ENCODE measurements at regions not wholly inside any gene's neighbourhood (a gene's known extent, or its start where the extent isn't known, plus 50 kb on each side); places are given as distances from the start of the nearest gene placed in this dataset.

GRCh38 chr10:62708569-62708968 is 96.0 kb upstream of the ADO start:
- Histone ChIP-seq H3K4me1 (no peaks in the 10 kb centered on the region), H3K4me3 (no peak overlapping the region), H3K27me3 (ENCODE audit: low read depth) (peaks cover 13% of the 10 kb centered on the region), H3K36me3 (no peaks in the 10 kb centered on the region), H3K27ac (replicated peaks) (no peak overlapping the region), H3K9me3 (replicated peaks) (peaks cover 7% of the 10 kb centered on the region)
- intact Hi-C loops (cut with micrococcal nuclease), result no loop called here
- DNase-seq, result no peak
- TF ChIP-seq, protein P1, sequence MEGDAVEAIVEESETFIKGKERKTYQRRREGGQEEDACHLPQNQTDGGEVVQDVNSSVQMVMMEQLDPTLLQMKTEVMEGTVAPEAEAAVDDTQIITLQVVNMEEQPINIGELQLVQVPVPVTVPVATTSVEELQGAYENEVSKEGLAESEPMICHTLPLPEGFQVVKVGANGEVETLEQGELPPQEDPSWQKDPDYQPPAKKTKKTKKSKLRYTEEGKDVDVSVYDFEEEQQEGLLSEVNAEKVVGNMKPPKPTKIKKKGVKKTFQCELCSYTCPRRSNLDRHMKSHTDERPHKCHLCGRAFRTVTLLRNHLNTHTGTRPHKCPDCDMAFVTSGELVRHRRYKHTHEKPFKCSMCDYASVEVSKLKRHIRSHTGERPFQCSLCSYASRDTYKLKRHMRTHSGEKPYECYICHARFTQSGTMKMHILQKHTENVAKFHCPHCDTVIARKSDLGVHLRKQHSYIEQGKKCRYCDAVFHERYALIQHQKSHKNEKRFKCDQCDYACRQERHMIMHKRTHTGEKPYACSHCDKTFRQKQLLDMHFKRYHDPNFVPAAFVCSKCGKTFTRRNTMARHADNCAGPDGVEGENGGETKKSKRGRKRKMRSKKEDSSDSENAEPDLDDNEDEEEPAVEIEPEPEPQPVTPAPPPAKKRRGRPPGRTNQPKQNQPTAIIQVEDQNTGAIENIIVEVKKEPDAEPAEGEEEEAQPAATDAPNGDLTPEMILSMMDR (IDR thresholded peaks at IDR 0.05; ENCODE audit: borderline replicate concordance), result no peak

DNA sequence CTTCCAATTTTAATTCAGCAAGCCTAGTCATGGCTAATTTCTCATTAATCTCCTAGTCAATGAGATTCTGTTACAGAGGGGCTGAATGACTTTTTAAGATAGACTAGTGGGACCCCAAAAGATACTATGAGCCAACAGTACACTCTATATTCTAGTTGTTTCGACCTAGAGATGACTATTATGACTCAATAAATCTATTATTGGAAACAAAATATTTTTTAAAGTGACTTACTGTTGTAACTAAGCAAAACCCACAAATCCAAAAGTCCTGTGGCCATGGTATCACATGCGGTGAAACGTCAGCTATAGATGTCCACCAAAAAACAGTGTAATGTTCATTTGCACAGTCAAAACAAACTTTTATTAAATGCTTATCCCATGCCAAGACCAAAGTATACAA is 95.3 kb upstream of the ADO start:
- Histone ChIP-seq H3K4me3 (no peak overlapping the region), H3K27me3 (ENCODE audit: low read depth) (peaks cover 13% of the 10 kb centered on the region), H3K4me1 (no peaks in the 10 kb centered on the region), H3K36me3 (no peaks in the 10 kb centered on the region), H3K27ac (replicated peaks) (no peak overlapping the region), H3K9me3 (replicated peaks) (peaks cover 5% of the 10 kb centered on the region)
- intact Hi-C loops (cut with micrococcal nuclease), result no loop called here
- no peak for DNase-seq
- TF ChIP-seq, protein P1 (IDR thresholded peaks at IDR 0.05; ENCODE audit: borderline replicate concordance), result no peak

GRCh38 chr10:62710182-62710581 is 94.3 kb upstream of the ADO start:
- intact Hi-C loops (cut with micrococcal nuclease), result no loop called here
- TF ChIP-seq, protein P1 (IDR thresholded peaks at IDR 0.05; ENCODE audit: borderline replicate concordance), result no peak
- H3K9me3 ChIP-seq (replicated peaks), result peaks cover 5% of the 10 kb centered on the region
- no peak overlapping the region for H3K27ac ChIP-seq (replicated peaks)
- peaks cover 13% of the 10 kb centered on the region for H3K27me3 ChIP-seq (ENCODE audit: low read depth)
- H3K4me3 ChIP-seq, result no peak overlapping the region
- H3K36me3 ChIP-seq, result no peaks in the 10 kb centered on the region
- no peak for DNase-seq
- no peaks in the 10 kb centered on the region for H3K4me1 ChIP-seq

DNA sequence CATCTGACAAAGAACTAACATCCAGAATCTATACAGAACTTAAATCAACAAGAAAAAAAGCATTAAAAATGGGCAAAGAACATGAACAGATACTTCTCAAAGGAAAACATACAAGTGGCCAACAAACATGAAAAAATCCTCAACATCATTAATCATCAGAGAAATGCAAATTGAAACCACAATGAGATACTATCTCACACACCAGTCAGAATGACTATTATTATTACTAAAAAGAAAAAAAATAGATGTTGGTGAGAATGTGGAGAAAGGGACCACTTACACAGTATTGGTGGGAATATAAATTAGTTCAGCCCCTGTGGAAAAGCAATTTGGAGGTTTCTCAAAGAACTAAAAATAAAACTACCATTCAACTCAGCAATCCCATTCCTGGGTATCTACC is 89.1 kb upstream of the ADO start:
- intact Hi-C loops (cut with micrococcal nuclease), result no loop called here
- no peak for DNase-seq
- no peaks in the 10 kb centered on the region for H3K4me1 ChIP-seq
- H3K36me3 ChIP-seq, result no peaks in the 10 kb centered on the region
- no peak overlapping the region for H3K4me3 ChIP-seq
- TF ChIP-seq, protein P1 (IDR thresholded peaks at IDR 0.05; ENCODE audit: borderline replicate concordance), result no peak
- H3K27me3 ChIP-seq (ENCODE audit: low read depth), result peaks cover 10% of the 10 kb centered on the region
- H3K9me3 ChIP-seq (replicated peaks), result peaks cover 5% of the 10 kb centered on the region
- no peak overlapping the region for H3K27ac ChIP-seq (replicated peaks)

- Histone ChIP-seq H3K4me1 (no peaks in the 10 kb centered on the region), H3K36me3 (no peaks in the 10 kb centered on the region), H3K4me3 (no peak overlapping the region), H3K27me3 (ENCODE audit: low read depth) (peaks cover 30% of the 10 kb centered on the region), H3K9me3 (replicated peaks) (no peaks in the 10 kb centered on the region), H3K27ac (replicated peaks) (no peak overlapping the region)
- DNase-seq, result no peak
- intact Hi-C loops (cut with micrococcal nuclease), result no loop called here
- TF ChIP-seq, protein P1 (IDR thresholded peaks at IDR 0.05; ENCODE audit: borderline replicate concordance), result no peak
Measured at GRCh38 chr10:62718585-62718984, 85.9 kb upstream of the ADO start.

GRCh38 chr10:62719061-62719460 is 85.5 kb upstream of the ADO start:
- no peaks in the 10 kb centered on the region for H3K9me3 ChIP-seq (replicated peaks)
- intact Hi-C loops (cut with micrococcal nuclease), result no loop called here
- H3K4me1 ChIP-seq, result no peaks in the 10 kb centered on the region
- H3K27ac ChIP-seq (replicated peaks), result no peak overlapping the region
- peaks cover 30% of the 10 kb centered on the region for H3K27me3 ChIP-seq (ENCODE audit: low read depth)
- no peaks in the 10 kb centered on the region for H3K36me3 ChIP-seq
- TF ChIP-seq, protein P1 (IDR thresholded peaks at IDR 0.05; ENCODE audit: borderline replicate concordance), result no peak
- H3K4me3 ChIP-seq, result no peak overlapping the region
- no peak for DNase-seq

Measured in left ventricle myocardium inferior (tissue), 1 donor.